Tibial artery (tissue), 4 donors: ENCODE measurements at regions not wholly inside any gene's neighbourhood (a gene's known extent, or its start where the extent isn't known, plus 50 kb on each side); places are given as distances from the start of the nearest gene placed in this dataset.

Experiments used
- DNase-seq, 2 donors: peaks; one replicate each; pipeline ENCODE4 v3.0.0-alpha.2; 2019
- H3K27ac ChIP-seq, 2 donors: fragments of 200-600 bp; sonication (generic) in 1 of 2; 1 replicate in 1 of 2; 2 replicates in 1 of 2; pipeline ENCODE4 v1.5.1; 2018 to 2019; ENCODE audit warnings: mild to moderate bottlenecking in 1 of 2
- H3K27me3 ChIP-seq, 2 donors: fragments of 200-600 bp; sonication (generic) in 1 of 2; one replicate each; pipeline versions ENCODE4 v1.5.1 to v1.6.0; 2016 to 2019
- H3K36me3 ChIP-seq, 3 donors: fragments of 200-600 bp; sonication (generic) in 2 of 3; one replicate each; pipeline ENCODE4 v1.5.1; 2016 to 2019; ENCODE audit warnings: mild to moderate bottlenecking in 2 of 3
- H3K4me1 ChIP-seq, 4 donors: fragments of 200-600 bp; sonication (generic) in 2 of 4; 1 replicate in 3 of 4; 2 replicates in 1 of 4; pipeline ENCODE4 v1.5.1; 2016 to 2019
- H3K4me3 ChIP-seq, 2 donors: fragments of 200-600 bp; sonication (generic) in 1 of 2; 1 replicate in 1 of 2; 2 replicates in 1 of 2; pipeline ENCODE4 v1.5.1; 2018 to 2019; ENCODE audit warnings: mild to moderate bottlenecking in 2 of 2
- H3K9me3 ChIP-seq, 3 donors: fragments of 200-600 bp; sonication (generic) in 1 of 3; one replicate each; pipeline ENCODE4 v1.5.1; 2016 to 2019
- intact Hi-C: fragments of 100-400 bp; cut with DNase I; formaldehyde crosslinking; loops from one replicate; pipeline ENCODE4 v1.15.0; 2023; ENCODE audit warnings: low total_unique reads
- TF ChIP-seq, protein P1 (sequence below), 2 experiments: fragments of 200-600 bp in 1 of 2; fragments of 450-650 bp in 1 of 2; IDR thresholded peaks; one replicate each; pipeline ENCODE4 v1.5.1; 2017 to 2019; ENCODE audit warnings: antibody characterized with exemption in 2 of 2, mild to moderate bottlenecking in 1 of 2, moderate library complexity in 1 of 2

DNA sequence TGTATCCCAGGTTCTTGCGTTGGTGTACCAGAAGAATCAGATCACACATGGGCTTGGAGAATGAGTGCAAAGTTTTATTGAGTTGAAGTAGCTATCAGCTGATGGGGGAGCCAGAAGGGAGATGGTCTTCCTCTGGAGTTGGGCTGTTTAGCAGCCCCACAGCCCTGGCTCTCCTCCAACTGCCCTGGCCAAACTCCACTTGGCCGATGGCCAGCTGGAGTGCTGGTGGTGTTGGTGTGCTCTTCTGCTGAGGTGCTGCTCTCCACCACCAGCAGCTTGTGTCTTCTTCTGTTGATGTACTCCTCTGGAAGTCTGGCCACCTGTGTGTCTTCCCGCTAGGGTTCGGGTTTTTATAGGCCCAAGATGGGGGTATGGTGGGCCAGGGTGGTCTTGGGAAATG, 172.8 kb downstream of the TINAG start:
- intact Hi-C loops: no loop called here
- H3K27ac ChIP-seq: no peak overlapping the region

DNA sequence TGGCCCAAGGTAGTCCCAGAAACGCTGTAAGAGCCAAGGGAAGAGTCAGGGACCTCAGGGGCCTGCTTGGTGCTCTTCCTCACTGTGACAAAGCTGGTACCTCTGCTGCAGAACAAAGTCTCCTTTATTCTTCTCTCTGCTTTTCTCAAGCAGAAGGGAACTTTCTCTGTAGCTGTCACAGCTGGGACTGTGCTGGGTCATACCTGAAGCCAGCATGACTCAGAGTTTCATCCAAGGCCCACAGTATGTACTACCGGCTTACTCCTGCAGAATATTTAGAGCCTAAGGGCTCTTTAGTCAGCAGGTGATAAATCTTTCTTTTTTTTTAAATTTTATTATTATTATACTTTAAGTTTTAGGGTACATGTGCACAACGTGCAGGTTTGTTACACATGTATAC, 183.2 kb downstream of the TINAG start:
- intact Hi-C loops: no loop called here
- Histone ChIP-seq H3K36me3 (no peaks in the 10 kb centered on the region), H3K27me3 (no peaks in the 10 kb centered on the region), H3K9me3 (peaks cover 0 to 10% (median 0%) of the 10 kb centered on the region in 3 donors), H3K4me3 (no peak overlapping the region), H3K27ac (no peak overlapping the region), H3K4me1 (no peaks in the 10 kb centered on the region)
- TF ChIP-seq, protein P1, sequence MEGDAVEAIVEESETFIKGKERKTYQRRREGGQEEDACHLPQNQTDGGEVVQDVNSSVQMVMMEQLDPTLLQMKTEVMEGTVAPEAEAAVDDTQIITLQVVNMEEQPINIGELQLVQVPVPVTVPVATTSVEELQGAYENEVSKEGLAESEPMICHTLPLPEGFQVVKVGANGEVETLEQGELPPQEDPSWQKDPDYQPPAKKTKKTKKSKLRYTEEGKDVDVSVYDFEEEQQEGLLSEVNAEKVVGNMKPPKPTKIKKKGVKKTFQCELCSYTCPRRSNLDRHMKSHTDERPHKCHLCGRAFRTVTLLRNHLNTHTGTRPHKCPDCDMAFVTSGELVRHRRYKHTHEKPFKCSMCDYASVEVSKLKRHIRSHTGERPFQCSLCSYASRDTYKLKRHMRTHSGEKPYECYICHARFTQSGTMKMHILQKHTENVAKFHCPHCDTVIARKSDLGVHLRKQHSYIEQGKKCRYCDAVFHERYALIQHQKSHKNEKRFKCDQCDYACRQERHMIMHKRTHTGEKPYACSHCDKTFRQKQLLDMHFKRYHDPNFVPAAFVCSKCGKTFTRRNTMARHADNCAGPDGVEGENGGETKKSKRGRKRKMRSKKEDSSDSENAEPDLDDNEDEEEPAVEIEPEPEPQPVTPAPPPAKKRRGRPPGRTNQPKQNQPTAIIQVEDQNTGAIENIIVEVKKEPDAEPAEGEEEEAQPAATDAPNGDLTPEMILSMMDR (IDR thresholded peaks at IDR 0.05): no peak
- no peak for DNase-seq

More for the DNA sequence above, 172.8 kb downstream of the TINAG start:
- Histone ChIP-seq H3K27me3 (no peaks in the 10 kb centered on the region), H3K36me3 (no peaks in the 10 kb centered on the region), H3K4me3 (no peak overlapping the region), H3K9me3 (no peaks in the 10 kb centered on the region), H3K4me1 (no peaks in the 10 kb centered on the region)
- DNase-seq: no peak
- TF ChIP-seq, protein P1 (IDR thresholded peaks at IDR 0.05): no peak

DNA sequence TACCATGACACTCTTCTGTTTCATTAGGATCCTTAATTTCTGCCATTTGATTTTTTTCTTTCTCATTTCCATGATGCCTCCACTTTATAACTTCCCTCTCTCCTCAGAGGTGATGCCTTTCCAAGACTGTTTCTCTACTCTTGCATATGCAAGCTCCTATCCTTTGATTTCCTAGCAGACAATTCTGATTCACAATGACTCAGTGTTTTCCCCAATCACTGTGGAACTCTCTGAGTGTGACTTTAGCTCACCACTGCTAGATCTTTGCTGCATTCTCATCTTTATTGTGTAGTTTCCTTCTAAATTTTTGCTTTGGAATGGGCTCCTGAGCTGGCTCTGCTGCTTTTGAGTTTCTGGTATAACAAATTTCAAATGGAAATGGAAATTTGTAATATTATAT, 184.9 kb downstream of the TINAG start:
- Histone ChIP-seq H3K36me3 (no peaks in the 10 kb centered on the region), H3K9me3 (peaks cover 0 to 10% (median 0%) of the 10 kb centered on the region in 3 donors), H3K27me3 (no peaks in the 10 kb centered on the region), H3K4me3 (no peak overlapping the region), H3K27ac (no peak overlapping the region), H3K4me1 (no peaks in the 10 kb centered on the region)
- TF ChIP-seq, protein P1 (IDR thresholded peaks at IDR 0.05): no peak
- no peak for DNase-seq
- intact Hi-C loops: no loop called here

DNA sequence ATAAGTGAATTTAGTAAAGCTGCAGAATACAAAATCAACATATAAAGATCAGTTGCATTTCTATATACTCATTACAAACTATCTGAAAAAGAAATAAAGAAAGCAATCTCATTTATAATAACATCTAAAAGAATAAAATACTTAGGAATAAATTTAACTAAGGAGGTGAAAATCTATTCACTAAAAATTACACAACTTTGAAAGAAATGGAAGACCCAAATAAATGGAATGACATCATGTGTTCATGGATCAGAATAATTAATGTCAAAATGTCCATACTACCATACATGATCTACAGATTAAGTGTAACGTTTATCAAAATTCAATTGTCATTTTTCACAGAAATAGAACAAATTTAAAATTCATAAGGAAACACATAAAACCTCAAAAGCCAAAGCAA, 194.9 kb downstream of the TINAG start:
- intact Hi-C loops: no loop called here
- H3K9me3 ChIP-seq: peaks cover 0 to 7% (median 6%) of the 10 kb centered on the region in 3 donors
- H3K27ac ChIP-seq: no peak overlapping the region
- TF ChIP-seq, protein P1 (IDR thresholded peaks at IDR 0.05): no peak
- H3K27me3 ChIP-seq: no peaks in the 10 kb centered on the region
- H3K4me3 ChIP-seq: no peak overlapping the region
- no peak for DNase-seq
- no peaks in the 10 kb centered on the region for H3K4me1 ChIP-seq
- H3K36me3 ChIP-seq: no peaks in the 10 kb centered on the region

DNA sequence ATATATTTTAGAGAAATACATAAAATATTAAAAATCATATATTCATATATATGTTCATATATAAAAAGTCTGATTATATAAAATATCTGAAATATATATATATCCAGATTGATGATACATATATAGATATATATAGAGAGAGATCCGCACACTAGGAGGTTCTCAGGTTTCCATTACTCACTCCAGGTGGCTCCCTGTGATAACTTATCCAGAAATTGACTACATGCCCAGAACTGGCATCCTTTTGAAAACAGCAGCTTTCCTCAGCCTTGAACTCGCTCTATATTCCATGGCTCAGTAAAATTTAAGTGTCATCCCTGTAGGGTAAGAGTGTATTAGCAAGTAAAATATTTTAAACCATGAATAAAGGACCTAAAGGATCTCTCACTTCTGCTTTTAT, 206.8 kb downstream of the TINAG start:
- no peak overlapping the region for H3K4me3 ChIP-seq
- intact Hi-C loops: no loop called here
- DNase-seq: no peak

More for the DNA sequence above, 206.8 kb downstream of the TINAG start:
- no peaks in the 10 kb centered on the region for H3K4me1 ChIP-seq
- TF ChIP-seq, protein P1 (IDR thresholded peaks at IDR 0.05): no peak
- H3K27ac ChIP-seq: no peak overlapping the region
- no peaks in the 10 kb centered on the region for H3K27me3 ChIP-seq
- no peaks in the 10 kb centered on the region for H3K9me3 ChIP-seq
- no peaks in the 10 kb centered on the region for H3K36me3 ChIP-seq
